ENCODE measurements at regions not wholly inside any gene's neighbourhood (a gene's known extent, or its start where the extent isn't known, plus 50 kb on each side); places are given as distances from the start of the nearest gene placed in this dataset.

- no peak for TF ChIP-seq CTCF (IDR thresholded peaks at IDR 0.05; ENCODE audit: insufficient read depth, low read length, poor library complexity, severe bottlenecking)
- TF ChIP-seq EZH2phosphoT487 (conservative IDR thresholded peaks at IDR 0.05; ENCODE audit: low read length), result no peak
These were observed 1006.0 kb upstream of the USP15 start for GRCh38 chr12:61254225-61254624.
